ENCODE measurements at regions not wholly inside any gene's neighbourhood (a gene's known extent, or its start where the extent isn't known, plus 50 kb on each side); places are given as distances from the start of the nearest gene placed in this dataset.

DNA sequence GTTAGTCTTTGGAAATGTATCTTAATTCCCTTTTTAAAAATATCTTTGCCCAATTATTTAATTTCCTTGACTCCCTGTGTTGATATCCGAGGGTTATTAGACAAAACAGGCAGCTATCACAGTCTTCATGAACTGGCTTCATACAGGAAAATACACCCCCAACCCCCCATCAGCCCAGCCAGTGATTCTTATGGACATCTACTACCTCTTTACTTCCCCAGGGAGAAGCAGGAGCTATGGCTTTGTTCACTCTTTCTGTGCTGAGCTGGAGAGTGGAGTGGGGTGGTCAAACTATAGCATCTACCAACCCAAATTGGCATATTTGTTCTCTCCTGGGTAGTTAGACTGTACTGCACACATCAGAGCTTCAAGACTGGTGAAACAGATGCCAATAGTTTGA, 134.4 kb upstream of the SLC38A2 start:
- no peaks in the 10 kb centered on the region for H4K20me1 ChIP-seq (ENCODE audit: insufficient read depth)
- no peak for DNase-seq
- TF ChIP-seq, protein P1, sequence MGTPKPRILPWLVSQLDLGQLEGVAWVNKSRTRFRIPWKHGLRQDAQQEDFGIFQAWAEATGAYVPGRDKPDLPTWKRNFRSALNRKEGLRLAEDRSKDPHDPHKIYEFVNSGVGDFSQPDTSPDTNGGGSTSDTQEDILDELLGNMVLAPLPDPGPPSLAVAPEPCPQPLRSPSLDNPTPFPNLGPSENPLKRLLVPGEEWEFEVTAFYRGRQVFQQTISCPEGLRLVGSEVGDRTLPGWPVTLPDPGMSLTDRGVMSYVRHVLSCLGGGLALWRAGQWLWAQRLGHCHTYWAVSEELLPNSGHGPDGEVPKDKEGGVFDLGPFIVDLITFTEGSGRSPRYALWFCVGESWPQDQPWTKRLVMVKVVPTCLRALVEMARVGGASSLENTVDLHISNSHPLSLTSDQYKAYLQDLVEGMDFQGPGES (IDR thresholded peaks at IDR 0.05; ENCODE audit: low read depth, low read length): no peak
- TF ChIP-seq RXRA (IDR thresholded peaks at IDR 0.05; ENCODE audit: borderline replicate concordance, low read depth) (no peak), TEAD4 (IDR thresholded peaks at IDR 0.05; ENCODE audit: borderline replicate concordance, insufficient read depth) (no peak), TCF12 (IDR thresholded peaks at IDR 0.05) (no peak), CHD2 (IDR thresholded peaks at IDR 0.05; ENCODE audit: low read length, partially characterized antibody) (no peak), MXI1 (IDR thresholded peaks at IDR 0.05; ENCODE audit: low read depth, low read length) (no peak)
- TF ChIP-seq, protein P2, sequence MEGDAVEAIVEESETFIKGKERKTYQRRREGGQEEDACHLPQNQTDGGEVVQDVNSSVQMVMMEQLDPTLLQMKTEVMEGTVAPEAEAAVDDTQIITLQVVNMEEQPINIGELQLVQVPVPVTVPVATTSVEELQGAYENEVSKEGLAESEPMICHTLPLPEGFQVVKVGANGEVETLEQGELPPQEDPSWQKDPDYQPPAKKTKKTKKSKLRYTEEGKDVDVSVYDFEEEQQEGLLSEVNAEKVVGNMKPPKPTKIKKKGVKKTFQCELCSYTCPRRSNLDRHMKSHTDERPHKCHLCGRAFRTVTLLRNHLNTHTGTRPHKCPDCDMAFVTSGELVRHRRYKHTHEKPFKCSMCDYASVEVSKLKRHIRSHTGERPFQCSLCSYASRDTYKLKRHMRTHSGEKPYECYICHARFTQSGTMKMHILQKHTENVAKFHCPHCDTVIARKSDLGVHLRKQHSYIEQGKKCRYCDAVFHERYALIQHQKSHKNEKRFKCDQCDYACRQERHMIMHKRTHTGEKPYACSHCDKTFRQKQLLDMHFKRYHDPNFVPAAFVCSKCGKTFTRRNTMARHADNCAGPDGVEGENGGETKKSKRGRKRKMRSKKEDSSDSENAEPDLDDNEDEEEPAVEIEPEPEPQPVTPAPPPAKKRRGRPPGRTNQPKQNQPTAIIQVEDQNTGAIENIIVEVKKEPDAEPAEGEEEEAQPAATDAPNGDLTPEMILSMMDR (IDR thresholded peaks at IDR 0.05): no peak
- H3K27ac ChIP-seq (ENCODE audit: low read depth in 2 of 2, low read length in 1 of 2): no peak overlapping the region
- no peak overlapping the region for H2AFZ ChIP-seq (ENCODE audit: low read depth)
- H3K79me2 ChIP-seq (ENCODE audit: insufficient read depth): no peaks in the 10 kb centered on the region
- POLR2A ChIA-PET: no interaction called here
- no peaks in the 10 kb centered on the region for H3K27me3 ChIP-seq (ENCODE audit: insufficient read depth)
- no peak overlapping the region for H3K9ac ChIP-seq
- peaks cover 19% of the 10 kb centered on the region; the same call in 1 of the 2 replicates for H3K9me3 ChIP-seq
- H3K4me3 ChIP-seq (ENCODE audit: low read depth in 2 of 2, low read length in 1 of 2): no peak overlapping the region
- H3F3A ChIP-seq (replicated peaks; ENCODE audit: insufficient read depth): no peaks in the 10 kb centered on the region
- no peaks in the 10 kb centered on the region for H3K9me2 ChIP-seq
- no peak overlapping the region for H3K4me2 ChIP-seq
- 16% methylated on average over 1 of the region's 1 CpG for WGBS (ENCODE audit: low lambda C conversion rate)
- CTCF ChIA-PET: no interaction called here
- H3K36me3 ChIP-seq (replicated peaks in 1 of 2; ENCODE audit: control insufficient read depth in 1 of 2, insufficient read depth in 2 of 2, low read length in 1 of 2): peaks cover 0 to 16% of the 10 kb centered on the region in 2 experiments
- no peaks in the 10 kb centered on the region for H3K4me1 ChIP-seq (ENCODE audit: control insufficient read depth in 1 of 2, insufficient read depth in 2 of 2, low read depth in 1 of 2, low read length in 1 of 2)

GRCh38 chr12:46506198-46506597, 133.6 kb upstream of the SLC38A2 start:
- no peak overlapping the region for H3K4me2 ChIP-seq
- H3K27me3 ChIP-seq (ENCODE audit: insufficient read depth): no peaks in the 10 kb centered on the region
- no peaks in the 10 kb centered on the region for H3K4me1 ChIP-seq (ENCODE audit: control insufficient read depth in 1 of 2, insufficient read depth in 2 of 2, low read depth in 1 of 2, low read length in 1 of 2)
- H3K36me3 ChIP-seq (replicated peaks in 1 of 2; ENCODE audit: control insufficient read depth in 1 of 2, insufficient read depth in 2 of 2, low read length in 1 of 2): peaks cover 0 to 21% of the 10 kb centered on the region in 2 experiments
- 97% methylated on average over 2 of the region's 2 CpGs for WGBS (ENCODE audit: low lambda C conversion rate)
- H3K79me2 ChIP-seq (ENCODE audit: insufficient read depth): no peaks in the 10 kb centered on the region
- no peak for DNase-seq
- TF ChIP-seq RCOR1 (IDR thresholded peaks at IDR 0.05; ENCODE audit: low read length) (no peak), MEF2A (IDR thresholded peaks at IDR 0.05; ENCODE audit: borderline replicate concordance, low read depth) (no peak)
- TF ChIP-seq, protein P3, sequence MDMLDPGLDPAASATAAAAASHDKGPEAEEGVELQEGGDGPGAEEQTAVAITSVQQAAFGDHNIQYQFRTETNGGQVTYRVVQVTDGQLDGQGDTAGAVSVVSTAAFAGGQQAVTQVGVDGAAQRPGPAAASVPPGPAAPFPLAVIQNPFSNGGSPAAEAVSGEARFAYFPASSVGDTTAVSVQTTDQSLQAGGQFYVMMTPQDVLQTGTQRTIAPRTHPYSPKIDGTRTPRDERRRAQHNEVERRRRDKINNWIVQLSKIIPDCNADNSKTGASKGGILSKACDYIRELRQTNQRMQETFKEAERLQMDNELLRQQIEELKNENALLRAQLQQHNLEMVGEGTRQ (IDR thresholded peaks at IDR 0.05; ENCODE audit: borderline replicate concordance, low read depth, low read length): no peak
- peaks cover 21% of the 10 kb centered on the region; the same call in 1 of the 2 replicates for H3K9me3 ChIP-seq
- no peaks in the 10 kb centered on the region for H3K9me2 ChIP-seq
- H3K9ac ChIP-seq: no peak overlapping the region
- CTCF ChIA-PET: no interaction called here
- H3F3A ChIP-seq (replicated peaks; ENCODE audit: insufficient read depth): no peaks in the 10 kb centered on the region
- no peak overlapping the region for H3K4me3 ChIP-seq (ENCODE audit: low read depth in 2 of 2, low read length in 1 of 2)
- H2AFZ ChIP-seq (ENCODE audit: low read depth): no peak overlapping the region
- H3K27ac ChIP-seq (ENCODE audit: low read depth in 2 of 2, low read length in 1 of 2): no peak overlapping the region
- no peaks in the 10 kb centered on the region for H4K20me1 ChIP-seq (ENCODE audit: insufficient read depth)
- POLR2A ChIA-PET: no interaction called here
